Heart left ventricle (tissue), 16 donors: ENCODE measurements at regions not wholly inside any gene's neighbourhood (a gene's known extent, or its start where the extent isn't known, plus 50 kb on each side); places are given as distances from the start of the nearest gene placed in this dataset.
"Not testable (repeated sequence)": the region's sequence is repeated elsewhere in the genome, so short reads cannot be mapped to it uniquely, and the experiment has no call there.

Experiments used
- ATAC-seq, 4 donors: fragments of 200-7000 bp; cut with Tn5 transposase; one replicate each; pipeline ENCODE4 v1.9.1; 2020 to 2022; ENCODE audit warnings: moderate library complexity in 4 of 4, mild to moderate bottlenecking in 3 of 4, moderate number of reproducible peaks in 1 of 4
- DNase-seq, 5 donors: peaks; one replicate each; pipeline ENCODE4 v3.0.0-alpha.2; 2020
- H3K27ac ChIP-seq, 12 donors: fragments of 200-600 bp; sonication (generic) in 4 of 12; one replicate each; pipeline versions ENCODE4 v1.5.0 to v1.8.0; 2016 to 2022; ENCODE audit warnings: mild to moderate bottlenecking in 2 of 12
- H3K27me3 ChIP-seq, 9 donors: fragments of 200-600 bp; sonication (generic) in 2 of 9; one replicate each; pipeline versions ENCODE4 v1.5.1 to v1.8.0; 2016 to 2022; ENCODE audit warnings: mild to moderate bottlenecking in 3 of 9
- H3K36me3 ChIP-seq, 9 donors: fragments of 200-600 bp; sonication (generic) in 2 of 9; one replicate each; pipeline versions ENCODE4 v1.5.0 to v1.8.0; 2018 to 2022; ENCODE audit warnings: mild to moderate bottlenecking in 2 of 9
- H3K4me1 ChIP-seq, 12 donors: fragments of 200-600 bp; sonication (generic) in 4 of 12; one replicate each; pipeline versions ENCODE4 v1.5.0 to v1.8.0; 2016 to 2022; ENCODE audit warnings: mild to moderate bottlenecking in 3 of 12
- H3K4me3 ChIP-seq, 12 donors: fragments of 200-600 bp; sonication (generic) in 4 of 12; one replicate each; pipeline versions ENCODE4 v1.5.0 to v1.8.0; 2017 to 2022; ENCODE audit warnings: mild to moderate bottlenecking in 9 of 12, moderate library complexity in 4 of 12
- H3K9me3 ChIP-seq, 12 donors: fragments of 200-600 bp; sonication (generic) in 4 of 12; one replicate each; pipeline versions ENCODE4 v1.5.0 to v1.8.0; 2016 to 2022; ENCODE audit warnings: mild to moderate bottlenecking in 1 of 12
- POLR2A ChIP-seq, 2 donors: fragments of 450-650 bp; IDR thresholded peaks; one replicate each; pipeline ENCODE4 v1.6.1; 2017; ENCODE audit warnings: antibody characterized with exemption in 2 of 2, mild to moderate bottlenecking in 2 of 2, moderate library complexity in 2 of 2
- WGBS, 4 donors: extraction: QIAGEN DNeasy Blood & Tissue Kit in 2 of 4; methylation state at CpG; one replicate each; pipeline versions ENCODE4 v1.1.5 to v1.1.7; 2013 to 2018; 5-methylcytosine and 5-hydroxymethylcytosine counted together
- intact Hi-C, 10 donors: fragments of 100-400 bp; cut with DNase I; formaldehyde crosslinking; loops; one replicate each; pipeline versions ENCODE4 v1.11.1 to v1.14.2; 2022
- TF ChIP-seq, protein P1 (sequence below), 12 donors: fragments of 200-600 bp; sonication (generic) in 4 of 12; IDR thresholded peaks; one replicate each; pipeline versions ENCODE4 v1.5.0 to v1.8.0; 2018 to 2022; ENCODE audit warnings: antibody characterized with exemption in 12 of 12, mild to moderate bottlenecking in 5 of 12
- donor health status: ischemic (EF 13 %, LVEDD 7.1; RV severe dilation, severe dysfunction).
- donor health status: healthy with polysubstance abuse.
- donor health status: DM: no; HTN: yes; CAD: no.
- donor health status: DM: no; HTN: no; CAD: no.
- donor health status: ischemic (EF 25% LVEDD 6.9; RV normal size, moderate dysfunction).
- donor health status: ischemic (EF 25% LVEDD 5.7; RV mildly dilated, moderate dysfunction).
- donor health status: healthy.
- donor health status: DM: yes; HTN: yes; CAD: no.
- donor health status: ischemic (EF 35%, LVEDD 5.7; RV mildly dilated, moderate dysfunction).
- donor health status: nonischemic (EF 11% LVEDD 7.7; RV severe dilation, severe dysfunction).
- donor health status: DM: yes; HTN: yes; CAD: no.
- donor health status: PGD.
- donor health status: ischemic (EF 29% LVEDD 5.4; RV normal size, mild dysfunction).
- donor health status: nonischemic (EF 23%, LVEDD 6.1; RV moderate dilation, normal function).

DNA sequence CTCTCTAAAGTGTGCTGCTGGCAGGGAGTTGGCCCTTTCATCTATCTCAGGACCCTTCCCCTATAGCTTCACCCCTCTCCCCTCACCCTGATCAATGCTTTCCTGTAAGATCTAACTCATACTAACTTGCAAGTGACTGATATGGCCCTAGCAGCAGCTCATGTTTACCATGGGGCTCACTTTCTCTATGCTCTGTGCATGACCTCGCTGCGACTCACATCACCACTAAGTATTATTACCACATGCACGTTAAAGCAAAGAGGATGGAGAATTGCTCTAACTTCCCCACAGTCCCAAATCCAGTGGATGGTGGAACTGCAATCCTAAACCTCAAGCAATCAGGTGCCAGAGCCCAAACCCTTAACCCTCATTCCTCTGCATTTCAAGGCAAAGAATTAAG is 626.6 kb downstream of the MID1IP1 start:
- H3K9me3 ChIP-seq: no peaks in the 10 kb centered on the region
- H3K27me3 ChIP-seq: peaks cover 0 to 13% (median 0%) of the 10 kb centered on the region in 9 donors
- H3K36me3 ChIP-seq: no peaks in the 10 kb centered on the region
- no peak overlapping the region for H3K27ac ChIP-seq
- 78 to 90% (median 80%) methylated on average over 3 of the region's 3 CpGs for WGBS, 4 donors
- intact Hi-C loops: no loop called here
- H3K4me3 ChIP-seq: no peak overlapping the region
- ATAC-seq: no peak
- no peak for DNase-seq
- no peaks in the 10 kb centered on the region for H3K4me1 ChIP-seq
- TF ChIP-seq, protein P1, sequence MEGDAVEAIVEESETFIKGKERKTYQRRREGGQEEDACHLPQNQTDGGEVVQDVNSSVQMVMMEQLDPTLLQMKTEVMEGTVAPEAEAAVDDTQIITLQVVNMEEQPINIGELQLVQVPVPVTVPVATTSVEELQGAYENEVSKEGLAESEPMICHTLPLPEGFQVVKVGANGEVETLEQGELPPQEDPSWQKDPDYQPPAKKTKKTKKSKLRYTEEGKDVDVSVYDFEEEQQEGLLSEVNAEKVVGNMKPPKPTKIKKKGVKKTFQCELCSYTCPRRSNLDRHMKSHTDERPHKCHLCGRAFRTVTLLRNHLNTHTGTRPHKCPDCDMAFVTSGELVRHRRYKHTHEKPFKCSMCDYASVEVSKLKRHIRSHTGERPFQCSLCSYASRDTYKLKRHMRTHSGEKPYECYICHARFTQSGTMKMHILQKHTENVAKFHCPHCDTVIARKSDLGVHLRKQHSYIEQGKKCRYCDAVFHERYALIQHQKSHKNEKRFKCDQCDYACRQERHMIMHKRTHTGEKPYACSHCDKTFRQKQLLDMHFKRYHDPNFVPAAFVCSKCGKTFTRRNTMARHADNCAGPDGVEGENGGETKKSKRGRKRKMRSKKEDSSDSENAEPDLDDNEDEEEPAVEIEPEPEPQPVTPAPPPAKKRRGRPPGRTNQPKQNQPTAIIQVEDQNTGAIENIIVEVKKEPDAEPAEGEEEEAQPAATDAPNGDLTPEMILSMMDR (IDR thresholded peaks at IDR 0.05): no peak
- TF ChIP-seq POLR2A (IDR thresholded peaks at IDR 0.05): no peak

DNA sequence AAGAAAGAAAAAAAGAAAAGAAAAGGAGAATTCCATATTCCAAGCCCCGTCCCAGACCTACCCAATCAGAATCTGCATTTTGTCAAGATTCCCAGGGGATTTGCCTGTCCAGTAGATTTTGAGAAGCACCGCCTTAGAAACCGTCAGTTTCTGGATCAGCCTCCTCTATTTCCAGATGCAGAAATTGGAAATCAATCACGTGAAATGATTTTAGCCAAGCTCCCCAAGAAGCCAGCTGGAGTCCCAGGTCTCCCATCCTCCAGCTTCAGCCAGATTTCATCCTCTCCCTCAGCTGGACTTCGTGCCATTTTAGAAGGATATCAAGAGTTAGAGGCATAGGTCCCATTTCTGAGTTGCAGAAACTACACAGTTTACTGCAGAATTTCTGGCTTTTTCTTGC is 629.3 kb downstream of the MID1IP1 start:
- no peak overlapping the region for H3K27ac ChIP-seq
- no peaks in the 10 kb centered on the region for H3K4me1 ChIP-seq
- ATAC-seq: no peak
- H3K9me3 ChIP-seq: no peaks in the 10 kb centered on the region
- 72 to 92% (median 83%) methylated on average over 5 of the region's 5 CpGs for WGBS, 4 donors
- no peak for DNase-seq
- no peak for TF ChIP-seq POLR2A (IDR thresholded peaks at IDR 0.05)
- TF ChIP-seq, protein P1 (IDR thresholded peaks at IDR 0.05): no peak
- H3K4me3 ChIP-seq: no peak overlapping the region
- H3K36me3 ChIP-seq: no peaks in the 10 kb centered on the region
- intact Hi-C loops: no loop called here
- peaks cover 0 to 17% (median 0%) of the 10 kb centered on the region in 9 donors for H3K27me3 ChIP-seq

DNA sequence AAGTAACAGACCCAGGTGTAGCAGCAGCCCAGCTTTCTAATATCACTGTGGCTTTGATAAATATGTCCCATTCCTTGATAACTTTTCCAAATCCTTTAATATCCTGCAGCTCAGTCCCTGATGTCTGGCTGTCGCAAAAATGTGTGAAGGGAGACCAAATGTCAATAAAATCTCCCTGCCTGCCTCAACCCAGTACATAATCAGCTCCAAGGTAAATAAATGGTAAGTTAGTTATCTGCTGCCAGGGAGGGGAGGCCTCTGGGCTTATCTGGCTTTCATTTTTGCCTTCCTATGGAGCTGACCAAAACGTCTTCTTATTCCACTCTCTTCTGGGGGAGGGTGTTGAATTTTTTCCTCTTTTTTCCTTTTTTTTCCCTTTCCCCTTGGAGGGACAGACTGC is 630.6 kb downstream of the MID1IP1 start:
- Histone ChIP-seq H3K36me3 (no peaks in the 10 kb centered on the region), H3K9me3 (peaks cover 0 to 2% (median 0%) of the 10 kb centered on the region in 12 donors), H3K27me3 (peaks cover 0 to 13% (median 0%) of the 10 kb centered on the region in 9 donors), H3K4me3 (no peak overlapping the region), H3K27ac (no peak overlapping the region), H3K4me1 (no peaks in the 10 kb centered on the region)
- ATAC-seq: no peak
- intact Hi-C loops: no loop called here
- WGBS, 4 donors: 42 to 62% (median 46%) methylated on average over 2 of the region's 2 CpGs
- TF ChIP-seq, protein P1 (IDR thresholded peaks at IDR 0.05): no peak
- no peak for DNase-seq

DNA sequence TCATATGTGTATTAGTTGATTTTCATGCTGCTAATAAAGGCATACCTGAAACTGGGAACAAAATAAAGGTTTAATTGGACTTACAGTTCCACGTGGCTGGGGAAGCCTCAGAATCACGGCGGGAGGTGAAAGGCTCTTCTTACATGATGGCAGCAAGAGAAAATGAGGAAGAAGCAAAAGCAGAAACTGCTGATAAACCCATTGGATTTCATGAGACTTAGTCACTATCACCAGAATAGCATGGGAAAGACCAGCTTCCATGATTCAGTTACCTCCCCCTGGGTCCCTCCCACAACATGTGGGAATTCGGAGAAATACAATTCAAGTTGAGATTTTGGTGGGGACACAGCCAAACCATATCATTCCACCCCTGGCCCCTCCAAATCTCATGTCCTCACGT is 633.4 kb downstream of the MID1IP1 start:
- 65 to 89% (median 78%) methylated on average over 5 of the region's 5 CpGs for WGBS, 4 donors
- H3K27ac ChIP-seq: not testable (repeated sequence)

DNA sequence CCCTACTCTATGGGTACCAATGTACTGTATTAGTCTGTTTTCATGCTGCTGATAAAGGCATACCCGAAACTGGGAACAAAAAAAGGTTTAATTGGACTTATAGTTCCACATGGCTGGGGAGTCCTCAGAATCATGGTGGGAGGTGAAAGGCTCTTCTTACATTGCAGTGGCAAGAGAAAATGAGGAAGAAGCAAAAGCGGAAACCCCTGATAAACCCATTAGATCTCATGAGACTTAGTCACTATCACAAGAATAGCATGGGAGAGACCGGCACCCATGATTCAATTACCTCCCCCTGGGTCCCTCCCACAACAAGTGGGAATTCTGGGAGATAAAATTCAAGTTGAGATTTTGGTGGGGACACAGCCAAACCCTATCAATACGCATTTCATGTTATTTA is 635.3 kb downstream of the MID1IP1 start:
- H3K4me1 ChIP-seq, H3K4me3 ChIP-seq, H3K36me3 ChIP-seq, DNase-seq, H3K27ac ChIP-seq, ATAC-seq, H3K27me3 ChIP-seq, intact Hi-C loops: not testable (repeated sequence)
- 76 to 92% (median 84%) methylated on average over 4 of the region's 4 CpGs for WGBS, 4 donors
- peaks cover 0 to 10% (median 0%) of the 10 kb centered on the region in 12 donors for H3K9me3 ChIP-seq

More for the DNA sequence above, 633.4 kb downstream of the MID1IP1 start:
- H3K4me3 ChIP-seq, H3K36me3 ChIP-seq, H3K4me1 ChIP-seq, DNase-seq, intact Hi-C loops, ATAC-seq: not testable (repeated sequence)
- peaks cover 0 to 10% (median 0%) of the 10 kb centered on the region in 12 donors for H3K9me3 ChIP-seq
- peaks cover 0 to 12% (median 0%) of the 10 kb centered on the region in 9 donors for H3K27me3 ChIP-seq
